Kidney tubule cell (primary cell): ENCODE measurements at regions not wholly inside any gene's neighbourhood (a gene's known extent, or its start where the extent isn't known, plus 50 kb on each side); places are given as distances from the start of the nearest gene placed in this dataset.
A peak's percentile ranks its signal among the peaks of the same experiment; 100 is the strongest.
"Not testable (repeated sequence)": the region's sequence is repeated elsewhere in the genome, so short reads cannot be mapped to it uniquely, and the experiment has no call there.

Experiments used
- DNase-seq: peaks from one replicate; pipeline ENCODE4 v3.0.0-alpha.2; 2018; ENCODE audit warnings: low spot score

DNA sequence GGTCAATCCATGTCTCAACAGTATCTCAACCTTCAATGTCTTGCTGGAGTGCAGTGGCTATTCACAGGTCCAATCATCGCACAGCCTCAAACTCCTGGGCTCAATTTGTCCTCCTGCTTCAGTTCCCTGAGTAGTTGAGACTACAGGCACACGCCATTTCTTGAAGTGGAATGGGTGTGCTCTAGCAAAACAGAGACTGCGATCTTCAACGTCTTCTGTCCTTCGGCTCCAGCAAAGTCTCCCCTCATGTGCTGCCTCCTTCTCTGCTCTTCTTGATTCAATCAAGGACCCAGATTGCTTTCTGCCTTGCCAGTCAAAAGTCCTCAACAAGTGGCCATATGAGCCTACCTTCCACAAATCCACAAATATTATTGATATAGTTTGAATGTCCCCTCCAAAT, 466.7 kb upstream of the MIR17HG start:
- no peak for DNase-seq

DNA sequence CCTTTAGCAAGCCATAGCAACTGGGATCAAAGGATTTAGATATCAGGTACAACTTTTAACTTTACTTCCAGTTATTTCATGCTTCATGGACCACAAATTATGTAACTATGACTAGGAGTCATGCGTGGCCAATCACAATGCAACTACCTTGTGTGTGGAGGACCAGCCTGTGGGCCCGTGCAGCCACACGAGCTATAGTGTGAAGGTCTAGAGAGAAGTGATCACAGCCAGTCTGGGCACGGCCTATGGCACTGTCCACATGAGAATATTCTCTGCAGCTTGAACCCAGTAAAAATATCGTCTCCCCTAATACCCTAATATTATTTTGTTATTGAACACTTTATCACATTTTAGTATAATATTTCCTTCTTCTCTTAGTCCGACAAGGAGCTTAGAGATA, 464.9 kb upstream of the MIR17HG start:
- peak; percentile 49 for DNase-seq

DNA sequence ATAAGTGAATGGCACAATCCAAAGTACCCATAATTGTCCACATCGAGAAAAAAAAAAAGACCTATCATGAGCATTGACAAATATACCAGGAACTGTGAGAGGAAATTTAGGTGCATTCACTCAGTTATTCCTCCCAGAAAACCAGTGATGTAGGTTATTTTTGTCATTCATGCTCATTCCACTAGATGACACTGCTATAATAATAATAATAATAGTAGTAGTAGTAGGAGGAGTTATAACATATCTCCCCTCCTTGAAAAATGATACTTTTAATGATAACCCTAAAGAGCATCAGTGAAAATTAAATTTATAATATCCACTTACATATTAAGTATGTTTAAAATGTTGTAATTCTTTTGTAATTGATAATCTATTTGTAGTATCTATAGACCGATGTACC, 463.9 kb upstream of the MIR17HG start:
- DNase-seq = no peak

DNA sequence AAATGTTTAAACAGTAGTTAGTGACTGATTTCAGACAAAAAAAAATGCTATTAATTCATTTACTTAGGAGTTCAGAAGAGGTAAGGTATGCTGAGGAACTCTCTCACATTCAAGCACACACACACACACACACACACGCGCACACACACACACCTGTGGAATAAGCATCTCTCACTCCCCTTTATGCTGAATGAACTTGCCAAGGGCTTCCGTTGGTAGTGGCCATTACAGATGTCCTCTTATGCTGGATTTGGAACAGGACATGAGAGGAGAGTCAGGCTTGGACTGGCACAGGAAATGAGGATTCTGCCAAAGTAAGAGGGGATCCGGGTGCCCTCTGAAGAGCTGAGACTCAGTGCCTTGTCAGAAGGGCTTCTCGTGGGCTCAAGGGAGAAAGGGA, 463.4 kb upstream of the MIR17HG start:
- no peak for DNase-seq

DNA sequence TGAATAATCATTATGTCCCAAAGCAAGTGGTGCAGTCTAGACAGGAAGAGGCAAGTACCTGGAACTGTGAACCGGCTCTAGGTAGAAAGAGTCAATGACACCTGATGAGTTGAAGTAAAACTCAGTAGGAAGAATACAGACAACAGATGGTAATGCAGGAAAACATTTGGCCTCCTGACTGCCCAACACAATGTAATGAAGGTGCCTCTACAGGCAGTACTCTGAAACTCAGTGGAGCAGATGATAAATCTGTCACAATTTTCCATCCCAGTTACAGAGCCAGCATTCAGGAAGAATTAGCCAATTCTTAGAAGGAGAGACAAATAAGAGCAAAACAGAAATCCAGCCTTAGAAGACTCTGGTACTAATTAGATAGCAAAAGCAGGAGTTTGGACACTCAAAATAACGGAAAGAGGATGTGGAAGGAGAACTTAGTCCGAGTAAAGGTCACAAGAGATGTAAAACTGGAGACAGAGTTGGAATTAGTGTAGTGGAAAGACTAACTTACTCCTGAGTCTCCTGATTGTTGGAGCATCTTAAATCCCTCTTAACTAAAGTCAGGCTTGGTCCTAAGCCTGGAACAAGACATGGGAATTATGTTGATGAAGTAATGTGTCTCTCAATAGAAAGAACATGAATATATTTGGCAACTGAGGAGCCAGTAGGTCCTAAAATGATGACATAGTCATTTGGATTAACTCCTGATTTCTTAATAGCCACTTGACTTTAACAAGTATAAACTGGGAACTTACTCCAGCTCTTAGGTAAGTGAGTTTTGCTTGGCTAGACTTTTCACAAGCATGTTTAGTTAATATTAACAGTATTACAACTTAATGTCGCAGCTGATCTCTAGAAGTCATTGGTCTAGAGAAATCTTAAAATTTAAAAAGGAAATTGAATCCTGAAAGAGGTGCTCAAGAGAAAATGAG, 457.3 kb upstream of the MIR17HG start:
- DNase-seq = peak; percentile 53

DNA sequence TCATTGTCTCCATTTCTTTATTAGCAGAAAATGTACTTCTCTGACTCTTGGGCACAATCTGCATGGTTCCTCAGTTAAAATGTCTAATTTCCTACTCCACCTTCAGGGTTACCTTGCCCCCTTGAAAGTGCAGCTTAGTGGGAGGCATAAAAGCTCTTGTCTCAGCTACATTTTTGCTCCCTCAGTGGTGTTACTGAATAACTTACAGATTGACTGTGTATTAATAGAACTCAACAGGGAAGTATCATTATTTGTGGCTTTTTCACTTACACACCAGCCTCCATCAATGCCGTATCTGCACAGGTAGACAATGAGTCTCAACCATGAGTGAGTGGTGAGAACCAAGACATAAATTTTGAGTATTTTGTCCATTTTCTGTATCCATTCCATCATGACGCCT, 456.2 kb upstream of the MIR17HG start:
- DNase-seq = peak; percentile 35

DNA sequence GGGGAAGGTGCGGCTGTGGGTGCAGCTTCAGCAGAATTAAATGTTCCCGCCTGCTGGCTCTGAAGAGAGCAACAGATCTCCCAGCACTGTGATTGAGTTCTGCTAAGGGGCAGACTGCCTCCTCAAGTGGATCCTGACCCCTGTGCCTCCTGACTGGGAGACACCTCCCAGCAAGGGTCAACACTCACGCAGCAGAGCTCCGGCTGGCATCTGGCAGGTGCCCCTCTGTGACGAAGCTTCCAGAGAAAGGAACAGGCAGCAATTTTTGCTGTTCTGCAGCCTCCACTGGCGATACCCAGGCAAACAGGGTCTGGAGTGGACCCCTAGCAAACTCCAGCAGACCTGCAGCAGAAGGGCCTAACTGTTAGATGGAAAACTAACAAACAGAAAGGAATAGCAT, 454.3 kb upstream of the MIR17HG start:
- not testable (repeated sequence) for DNase-seq

DNA sequence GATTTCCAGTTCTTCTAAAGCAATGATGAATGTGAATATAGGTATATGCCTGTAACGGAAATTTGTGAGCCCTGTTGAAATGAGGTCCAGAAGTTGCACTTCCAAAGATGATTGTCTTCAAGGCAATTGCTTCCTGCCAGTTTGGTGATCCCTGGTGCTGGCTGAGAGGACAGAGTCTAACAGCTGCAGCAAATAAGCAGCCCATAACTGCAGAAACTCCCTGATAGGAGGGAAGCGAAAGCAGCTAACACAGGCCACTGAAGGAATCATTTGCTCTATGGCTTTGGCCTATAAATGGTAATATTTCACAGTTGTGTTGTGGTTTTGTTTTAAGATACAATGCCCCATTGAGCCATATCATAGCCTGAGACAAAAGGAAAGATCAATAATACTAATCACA, 451.5 kb upstream of the MIR17HG start:
- DNase-seq = no peak

DNA sequence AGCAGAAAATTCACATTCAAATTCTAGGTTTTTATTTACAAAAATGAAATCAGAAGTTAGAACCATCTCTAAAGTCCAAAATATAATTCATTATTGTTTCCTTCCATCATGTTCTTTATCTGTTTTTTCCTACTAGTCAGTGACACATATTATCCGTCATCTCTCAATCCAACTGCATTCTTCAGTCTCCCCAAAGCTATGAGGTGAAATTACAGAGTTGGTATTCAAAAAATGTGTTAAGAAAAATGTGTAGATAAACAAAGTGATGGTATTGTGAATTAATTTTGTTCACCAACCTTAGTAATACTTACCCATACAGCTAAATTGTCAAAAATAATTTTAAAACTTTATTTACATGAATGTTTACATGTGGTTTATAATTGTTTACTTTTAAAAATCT, 448.7 kb upstream of the MIR17HG start:
- peak; percentile 18 for DNase-seq

DNA sequence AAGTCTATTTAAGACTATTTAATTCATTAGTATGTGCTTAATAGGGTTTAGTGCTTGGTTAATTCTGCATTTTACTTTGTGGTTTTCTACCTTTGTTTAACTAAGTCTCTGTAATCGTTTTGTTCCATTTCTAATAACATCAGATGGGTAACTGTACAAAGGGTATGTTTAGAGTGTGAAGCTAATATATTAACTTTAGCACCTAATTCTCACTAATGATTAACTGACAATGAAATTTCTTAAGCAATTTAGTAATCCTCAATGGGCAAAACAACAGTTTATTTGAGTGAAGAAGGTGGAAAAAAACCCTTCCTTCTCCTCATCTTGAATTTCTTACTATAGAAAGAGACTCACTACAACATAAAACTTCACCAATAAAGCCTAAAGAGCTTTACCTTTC, 448.1 kb upstream of the MIR17HG start:
- DNase-seq = no peak

DNA sequence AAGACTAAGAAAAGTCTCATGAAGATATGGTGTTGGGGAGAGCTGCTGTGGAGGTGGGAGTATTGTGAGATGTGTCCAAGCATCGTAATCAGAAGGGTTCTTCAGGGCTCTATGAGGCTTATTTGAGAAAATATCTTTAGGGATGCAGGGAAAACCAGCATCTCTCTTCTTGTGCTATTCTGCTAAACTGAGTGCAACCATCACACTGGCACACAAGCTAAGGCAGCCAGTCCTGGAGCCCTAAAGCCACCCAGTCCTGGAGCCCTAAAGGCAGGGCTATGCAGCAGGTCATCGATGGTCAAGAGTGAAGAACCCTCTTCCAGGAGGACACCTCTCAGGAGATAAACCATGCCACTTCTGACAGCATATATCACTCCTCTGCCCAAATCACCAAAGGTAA, 445.2 kb upstream of the MIR17HG start:
- DNase-seq = no peak

DNA sequence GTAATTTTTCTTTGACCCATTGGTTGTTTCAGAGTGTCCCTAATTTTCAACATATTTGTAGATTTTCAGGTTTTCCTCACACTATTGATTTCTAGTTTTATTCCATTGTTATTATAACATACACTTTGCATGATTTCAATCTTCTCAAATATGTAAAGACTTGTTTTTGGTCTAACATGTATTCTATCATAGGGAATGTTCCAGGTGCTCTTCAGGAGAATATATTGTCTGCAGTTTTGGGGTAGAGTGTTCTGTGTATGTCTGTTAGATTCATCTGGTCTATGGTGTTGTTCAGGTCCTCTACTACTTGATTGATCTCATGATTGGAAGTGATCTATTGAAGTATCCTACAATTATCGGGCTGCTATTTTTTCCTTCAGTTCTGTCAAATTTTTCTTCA, 440.9 kb upstream of the MIR17HG start:
- no peak for DNase-seq

DNA sequence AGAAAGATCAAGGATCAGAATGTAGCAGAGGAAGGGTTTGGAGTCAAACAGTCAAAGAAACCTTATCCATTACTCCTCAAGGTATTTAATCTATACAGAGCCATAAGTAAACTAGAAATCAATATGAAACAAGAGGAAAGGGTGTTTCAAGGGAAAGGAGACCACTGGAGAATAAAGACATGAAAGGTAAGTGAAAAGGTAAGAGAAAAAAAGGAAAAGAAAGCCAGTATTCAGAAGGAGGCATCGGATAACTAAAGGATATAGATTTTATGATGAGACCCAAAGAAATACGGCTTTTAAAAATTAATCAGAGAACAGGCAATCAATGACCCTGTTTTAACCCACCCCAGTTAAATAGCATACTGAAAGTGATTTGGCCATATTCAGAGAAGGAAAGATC, 438.7 kb upstream of the MIR17HG start:
- no peak for DNase-seq

DNA sequence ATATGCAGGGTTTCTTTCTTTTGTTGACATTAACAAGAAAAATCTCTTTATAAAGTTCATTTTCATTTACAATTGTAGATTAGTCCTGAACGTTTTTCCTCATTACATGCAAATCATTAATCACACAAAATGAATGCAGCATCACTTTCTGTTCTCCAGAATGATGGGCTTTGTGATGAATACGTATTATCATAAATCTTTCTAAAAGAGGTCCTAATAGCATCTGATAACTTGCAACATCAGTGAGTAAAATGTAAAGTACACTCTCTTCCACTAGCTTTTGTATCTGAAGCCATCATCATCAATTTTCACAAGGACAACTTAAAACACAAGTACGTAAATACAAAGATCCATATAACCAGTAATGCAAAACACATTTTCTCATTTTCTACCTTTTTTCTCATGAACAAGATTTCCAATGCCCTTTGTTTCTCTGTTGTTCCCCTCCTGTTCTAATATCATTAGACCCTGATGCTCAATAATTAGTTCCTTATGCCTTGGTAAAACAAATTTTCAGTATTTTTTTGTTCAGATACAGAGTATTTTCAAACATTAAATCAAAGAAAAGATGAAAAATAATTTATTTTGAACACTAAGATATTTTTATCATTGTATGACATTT, 437.4 kb upstream of the MIR17HG start:
- DNase-seq = no peak

DNA sequence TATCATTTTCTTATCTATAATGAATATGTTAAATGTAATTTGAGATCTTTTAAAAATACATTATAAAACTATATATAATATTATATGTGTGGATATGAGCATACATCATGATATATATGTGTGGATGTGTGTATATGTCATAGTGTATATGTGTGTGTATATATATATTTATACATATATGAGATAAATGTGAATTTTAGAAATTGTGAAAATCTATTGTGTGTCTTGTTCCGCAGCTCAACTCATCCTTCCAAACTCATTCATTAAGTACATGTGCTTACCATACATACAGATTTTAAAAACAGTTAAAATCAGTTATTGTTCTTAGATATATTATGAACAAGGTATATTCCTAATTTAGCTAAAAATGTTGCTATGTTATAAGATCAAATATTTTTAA, 435.2 kb upstream of the MIR17HG start:
- no peak for DNase-seq

DNA sequence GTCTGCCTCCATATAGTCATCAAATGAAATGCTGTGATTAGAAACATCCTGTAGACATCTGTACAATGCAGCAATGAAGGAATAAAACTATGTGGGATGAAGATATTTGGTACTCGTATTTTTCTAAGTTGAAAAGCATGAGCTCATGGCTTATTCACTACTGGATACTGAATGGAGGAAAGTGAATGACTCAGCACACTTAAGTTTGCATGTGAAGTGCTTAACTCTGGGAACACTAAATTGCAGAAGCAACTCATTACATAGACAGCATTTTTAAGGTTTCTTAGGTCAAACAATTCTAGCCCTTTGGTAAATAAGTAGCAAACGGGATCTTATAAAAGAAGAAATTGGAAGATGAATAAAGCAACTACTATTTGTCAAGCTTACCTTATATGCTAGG, 429.0 kb upstream of the MIR17HG start:
- DNase-seq = peak; percentile 89

DNA sequence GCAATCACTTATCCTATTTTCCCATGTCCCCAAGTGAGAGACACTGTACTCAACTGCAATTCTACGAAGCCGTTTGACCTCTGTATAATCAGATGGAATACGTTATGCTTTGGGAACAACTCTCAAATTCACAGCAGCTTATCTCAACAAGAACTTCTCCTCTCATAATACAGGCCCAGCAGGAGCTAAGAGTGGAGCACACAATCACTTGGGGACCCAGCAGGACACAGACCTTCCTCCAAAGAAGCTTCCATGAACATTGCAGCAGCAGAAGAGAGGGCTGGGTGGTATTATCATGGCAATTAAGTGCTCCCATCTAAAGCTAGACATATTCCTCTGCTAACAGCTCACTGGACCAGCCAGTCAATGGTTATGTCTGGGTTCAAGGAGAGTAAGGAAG, 428.3 kb upstream of the MIR17HG start:
- no peak for DNase-seq

DNA sequence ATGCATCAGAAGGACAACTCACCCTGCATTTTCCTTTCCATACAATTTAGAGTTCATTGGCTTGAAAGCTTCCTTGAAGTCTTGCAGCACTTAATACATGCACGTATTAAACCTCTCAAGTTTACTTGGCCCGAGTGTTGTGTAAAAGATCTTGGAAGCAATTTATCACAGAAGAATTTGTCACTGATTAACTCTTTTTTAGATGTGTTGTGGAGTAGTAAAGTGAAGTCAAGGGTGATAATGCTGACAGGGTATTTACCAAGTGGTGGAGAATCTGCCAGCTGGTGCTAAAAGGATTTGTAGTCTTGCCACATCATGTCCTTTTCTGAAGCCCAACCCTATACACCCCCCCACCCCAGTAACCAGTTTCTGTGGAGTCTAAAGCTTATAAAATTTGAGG, 421.0 kb upstream of the MIR17HG start:
- peak; percentile 93 for DNase-seq

DNA sequence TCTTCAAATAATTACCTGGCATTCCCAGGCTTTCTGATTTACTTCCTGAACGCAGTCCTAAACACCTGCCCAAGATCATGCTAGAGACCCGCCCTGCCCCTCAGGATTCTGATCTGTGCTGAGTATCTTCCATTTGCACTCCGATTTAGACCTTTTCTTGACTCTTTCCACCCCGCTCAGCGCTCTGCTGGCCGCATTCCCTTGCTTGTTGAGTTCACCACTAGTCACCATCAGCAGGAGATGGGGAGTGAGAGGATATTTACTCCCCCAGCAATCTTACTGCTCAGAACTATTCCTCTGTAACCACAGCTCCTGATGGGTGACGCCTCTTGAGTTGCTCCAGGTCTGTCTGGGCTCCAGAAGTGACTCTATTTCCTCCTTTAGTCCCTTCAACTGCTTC, 419.4 kb upstream of the MIR17HG start:
- peak; percentile 9 for DNase-seq

DNA sequence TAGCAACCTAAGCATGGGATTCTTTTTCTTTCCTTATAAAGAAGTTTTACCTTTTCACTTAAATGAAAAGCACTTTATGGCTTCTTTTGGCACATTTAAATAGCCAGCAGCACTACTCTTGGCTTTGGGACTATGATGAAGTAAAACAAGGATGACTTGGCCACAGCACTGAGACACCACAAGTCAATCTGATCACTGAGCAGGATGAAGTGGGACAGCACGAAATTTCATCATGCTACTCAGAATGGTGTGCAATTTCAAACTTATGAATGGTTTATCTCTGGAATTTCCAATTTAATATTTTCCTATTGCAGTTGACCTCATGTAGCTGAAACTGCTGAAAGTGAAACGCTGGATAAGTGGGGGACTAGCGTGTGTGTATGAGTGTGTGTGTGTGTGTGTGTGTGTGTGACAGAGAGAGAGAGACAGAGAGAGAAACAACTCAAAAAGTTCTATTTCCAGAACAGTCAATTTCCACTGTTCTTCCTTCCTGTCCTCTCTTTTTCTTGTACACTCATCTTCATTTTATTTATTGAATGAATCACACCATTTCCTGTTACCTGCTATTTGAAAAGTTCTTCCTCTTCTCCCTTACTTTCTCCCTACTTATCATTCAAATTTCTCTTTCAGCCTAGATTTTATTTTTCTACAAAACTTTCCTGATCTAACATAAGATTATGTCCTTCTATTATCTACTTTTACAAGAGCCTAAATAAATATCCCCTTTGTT, 414.2 kb upstream of the MIR17HG start:
- DNase-seq = peak; percentile 67

DNA sequence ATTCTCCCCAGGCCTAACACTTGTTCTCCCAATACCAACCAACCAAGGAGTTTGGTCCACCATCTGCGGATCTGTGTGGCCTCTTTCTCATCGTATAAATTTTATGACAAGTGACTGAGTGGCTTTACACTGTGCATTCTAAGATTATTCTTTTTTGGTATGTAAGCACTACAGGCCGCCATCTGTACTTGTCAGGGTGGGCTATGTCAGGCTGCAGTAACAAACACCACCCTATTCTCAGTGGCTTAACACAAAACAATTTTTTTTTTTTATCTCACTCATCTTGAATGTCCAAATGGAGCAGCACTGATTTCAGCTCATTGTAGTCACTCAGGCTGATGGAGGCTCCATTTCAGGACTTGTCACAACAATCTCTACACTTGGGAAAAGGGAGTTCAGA, 412.7 kb upstream of the MIR17HG start:
- DNase-seq = no peak

DNA sequence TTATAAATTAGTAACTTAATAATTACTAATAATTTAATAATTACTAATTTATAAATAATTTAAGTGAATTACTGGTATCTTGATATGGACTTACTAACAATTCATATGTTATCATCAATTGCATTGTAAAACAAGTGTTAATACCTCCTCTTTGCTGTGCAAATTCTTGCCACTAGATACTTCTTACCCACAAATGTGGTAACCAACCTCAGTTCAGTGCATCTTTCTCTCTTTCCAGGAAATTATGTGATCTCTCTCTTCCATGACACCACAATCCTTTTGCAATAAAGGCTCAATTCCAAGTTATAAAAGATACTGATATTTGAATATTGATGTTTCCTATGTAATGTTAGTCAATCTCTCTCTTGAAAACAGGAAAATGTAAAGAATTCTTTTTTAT, 408.6 kb upstream of the MIR17HG start:
- no peak for DNase-seq

DNA sequence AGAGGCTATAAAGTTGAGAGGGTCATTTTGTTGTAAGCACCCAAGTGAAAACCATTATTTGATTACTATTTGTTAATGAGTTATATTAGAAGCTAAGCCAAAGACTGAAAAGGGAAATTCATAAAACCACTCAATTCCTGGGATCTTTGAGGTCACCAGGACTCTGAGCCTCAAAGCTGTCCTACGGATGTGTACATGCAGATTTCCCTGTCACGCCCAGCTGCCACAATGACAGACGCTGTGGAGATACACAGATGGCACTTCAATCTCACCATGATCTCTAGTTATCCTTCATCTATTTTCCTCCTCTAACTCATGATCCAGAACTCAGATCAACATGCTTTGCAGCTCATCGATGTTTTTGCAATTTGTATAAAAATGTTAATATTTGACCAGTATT, 403.5 kb upstream of the MIR17HG start:
- DNase-seq = no peak
